ENCODE measurements at regions not wholly inside any gene's neighbourhood (a gene's known extent, or its start where the extent isn't known, plus 50 kb on each side); places are given as distances from the start of the nearest gene placed in this dataset.
A peak's percentile ranks its signal among the peaks of the same experiment; 100 is the strongest.

- no peak overlapping the region for H2AFZ ChIP-seq (ENCODE audit: low read length)
- no peaks in the 10 kb centered on the region for H3K27me3 ChIP-seq (replicated peaks in 1 of 4; ENCODE audit: control insufficient read depth in 3 of 4, extremely low read depth in 1 of 4, insufficient read depth in 3 of 4, low read length in 3 of 4)
- peaks cover 22% of the 10 kb centered on the region for H3K79me1 ChIP-seq (ENCODE audit: low read depth, low read length)
- CTCF ChIA-PET (ENCODE audit: partially characterized antibody) = interaction anchor here (0.8 to 1.8 kb wide), 5 partner anchors 10 to 105 kb away, joined by 3 to 6 read pairs (median 5); no protein-coding TSS in a partner anchor
- H3K9me3 ChIP-seq (ENCODE audit: insufficient read depth in 2 of 2, low read depth in 1 of 2, low read length in 1 of 2) = no peaks in the 10 kb centered on the region
- no peak overlapping the region for H3K14ac ChIP-seq (ENCODE audit: insufficient read length)
- H3K36me3 ChIP-seq (ENCODE audit: control insufficient read depth in 2 of 4, insufficient read depth in 4 of 4, low read length in 3 of 4) = no peaks in the 10 kb centered on the region
- H2BK5ac ChIP-seq (ENCODE audit: low read depth, low read length) = no peak overlapping the region
- H2BK15ac ChIP-seq (ENCODE audit: low read length) = 0 out of 2 replicates have a peak overlapping the region, but pooled peaks have one; percentile 62
- no peak overlapping the region for H3K56ac ChIP-seq (replicated peaks; ENCODE audit: insufficient read length, low read depth, low read length)
- H4K5ac ChIP-seq (ENCODE audit: insufficient read length, low read depth, low read length) = no peak overlapping the region
- no peak overlapping the region for H3K4me3 ChIP-seq (ENCODE audit: extremely low read depth in 1 of 4, insufficient read depth in 2 of 4, low read depth in 3 of 4, low read length in 4 of 4)
- POLR2A ChIA-PET (ENCODE audit: partially characterized antibody) = no interaction called here
- no peak overlapping the region for H3K23ac ChIP-seq (ENCODE audit: insufficient read length)
- H3K18ac ChIP-seq (ENCODE audit: extremely low read depth, low read length) = no peak overlapping the region
- H4K8ac ChIP-seq (ENCODE audit: extremely low read depth, insufficient read depth, low read length) = no peak overlapping the region; the same call in 1 of the 2 replicates
- no peak overlapping the region for H4K91ac ChIP-seq (replicated peaks; ENCODE audit: insufficient read length, low read length)
- H4K20me1 ChIP-seq (replicated peaks in 1 of 2; ENCODE audit: control insufficient read depth in 1 of 2, insufficient read depth in 2 of 2, low read length in 2 of 2) = peaks cover 4 to 6% of the 10 kb centered on the region in 2 experiments
- no peaks in the 10 kb centered on the region; the same call in 1 of the 2 replicates for H3K23me2 ChIP-seq (ENCODE audit: low read depth, low read length)
- no peak overlapping the region for H2AK5ac ChIP-seq (ENCODE audit: low read depth, low read length)
- no peak overlapping the region for H3K9ac ChIP-seq (replicated peaks in 1 of 4; ENCODE audit: extremely low read depth in 1 of 4, low read depth in 3 of 4, low read length in 3 of 4)
- no peak overlapping the region for H2BK120ac ChIP-seq (replicated peaks; ENCODE audit: low read depth, low read length)
- H3K79me2 ChIP-seq (ENCODE audit: control insufficient read depth in 1 of 2, insufficient read depth in 2 of 2, low read length in 2 of 2) = peaks cover 3 to 88% of the 10 kb centered on the region in 2 experiments
- no peak overlapping the region for H2BK12ac ChIP-seq (ENCODE audit: low read depth, low read length)
- no peak overlapping the region for H3K4ac ChIP-seq (replicated peaks; ENCODE audit: insufficient read length, low read depth, low read length)
- no peak for FAIRE-seq
- no peak overlapping the region for H3K4me2 ChIP-seq (ENCODE audit: insufficient read depth in 1 of 2, low read depth in 2 of 2, low read length in 2 of 2)
- no peak overlapping the region for H3K27ac ChIP-seq (ENCODE audit: low read depth, low read length)
- H3K4me1 ChIP-seq (replicated peaks in 1 of 4; ENCODE audit: control insufficient read depth in 3 of 4, insufficient read depth in 4 of 4, low read length in 3 of 4) = peaks cover 4 to 31% (median 26%) of the 10 kb centered on the region in 4 experiments
- DNase-seq (ENCODE audit: low read depth in 1 of 2, low spot score in 2 of 2) = no peak
- no peak overlapping the region for H2BK20ac ChIP-seq (ENCODE audit: low read length)
- WGBS, 2 experiments (ENCODE audit: extremely low coverage in 1 of 2, insufficient coverage in 1 of 2, insufficient read length in 1 of 2, insufficient replicate concordance in 2 of 2, low coverage in 1 of 2, low lambda C conversion rate in 2 of 2, missing lambda C conversion rate in 1 of 2) = 95% methylated on average over 9 of the region's 9 CpGs; no CpG with 5 or more reads in 1 of the 2 experiments
- TF ChIP-seq CBX8 (IDR thresholded peaks at IDR 0.05; ENCODE audit: borderline replicate concordance, low read depth, low read length) (no peak), POU5F1 (IDR thresholded peaks at IDR 0.05; ENCODE audit: low read depth, low read length) (no peak), CEBPB (IDR thresholded peaks at IDR 0.05; ENCODE audit: low read depth, low read length) (no peak), TBP (IDR thresholded peaks at IDR 0.05; ENCODE audit: low read depth, low read length) (no peak), POLR2AphosphoS5 (IDR thresholded peaks at IDR 0.05; ENCODE audit: low read depth, low read length) (no peak), GABPA (IDR thresholded peaks at IDR 0.05; ENCODE audit: borderline replicate concordance, insufficient read depth, low read length) (no peak)
Measured at GRCh38 chr2:134140251-134140661, 113.6 kb upstream of the MGAT5 start.

Measured in H1 (cell line).